Stimulated activated CD8-positive, alpha-beta memory T cell treated with anti-CD3 and anti-CD28 coated beads, Interleukin-15, amount 100 ng/mL, for 1 hour (primary cell): ENCODE measurements at regions not wholly inside any gene's neighbourhood (a gene's known extent, or its start where the extent isn't known, plus 50 kb on each side); places are given as distances from the start of the nearest gene placed in this dataset.

ENCODE experiments used
- DNase-seq: peaks from one replicate; pipeline ENCODE4 v3.0.0-alpha.2; 2020; ENCODE audit warnings: low read depth

- DNase-seq, result no peak
These were observed 133.2 kb upstream of the TBX20 start for GRCh38 chr7:35386816-35387706.

- DNase-seq, result no peak
These were observed 132.3 kb upstream of the TBX20 start for GRCh38 chr7:35386082-35386815.

- no peak for DNase-seq
These were observed 131.1 kb upstream of the TBX20 start for GRCh38 chr7:35384761-35385700.

- DNase-seq, result no peak
These were observed 126.9 kb upstream of the TBX20 start for GRCh38 chr7:35380739-35381224.

DNA sequence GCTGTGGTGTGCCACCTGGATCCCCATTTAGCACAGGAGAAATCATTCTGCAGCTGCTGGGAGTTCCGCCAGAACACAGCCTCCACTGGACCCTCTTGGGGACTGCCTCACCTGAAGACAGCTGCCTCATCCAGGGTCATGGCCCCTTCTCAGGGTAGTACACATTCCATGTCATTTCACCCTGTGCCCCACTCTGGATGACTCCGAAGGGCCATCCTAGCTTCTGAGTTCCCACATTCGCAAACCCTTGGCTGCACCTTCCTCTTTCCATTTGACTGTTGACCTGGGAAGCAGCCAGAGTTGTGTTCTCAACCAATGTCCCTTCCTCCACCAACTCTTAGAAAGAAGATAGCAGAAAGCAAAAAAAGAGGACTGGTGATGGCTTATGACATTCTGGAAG, 125.6 kb upstream of the TBX20 start:
- DNase-seq, result no peak

GRCh38 chr7:35375516-35375915, 121.6 kb upstream of the TBX20 start:
- no peak for DNase-seq

- no peak for DNase-seq
These were observed 121.0 kb upstream of the TBX20 start for GRCh38 chr7:35374858-35375257.

DNA sequence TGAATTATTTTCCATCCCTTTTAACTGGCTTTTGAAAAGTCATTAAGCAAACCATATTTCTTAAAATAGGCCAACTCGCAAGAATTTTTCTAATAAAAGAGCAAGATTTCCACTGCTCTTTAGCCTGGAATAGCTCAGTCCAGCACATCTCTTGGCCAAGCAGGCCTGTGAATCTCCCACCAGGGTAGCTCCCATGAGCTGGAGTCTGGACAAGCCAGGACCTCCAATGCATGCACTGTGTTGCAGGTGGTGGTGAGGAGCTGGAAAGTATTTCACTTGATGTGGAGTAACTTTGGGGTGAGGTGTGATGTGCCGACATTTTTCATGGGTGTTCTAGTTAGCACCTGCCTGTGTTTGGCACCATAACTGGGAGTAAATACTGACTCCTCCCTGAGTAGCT, 117.3 kb upstream of the TBX20 start:
- no peak for DNase-seq

- DNase-seq, result no peak
These were observed 116.8 kb upstream of the TBX20 start for GRCh38 chr7:35370687-35371086.

GRCh38 chr7:35366167-35367155, 112.6 kb upstream of the TBX20 start:
- no peak for DNase-seq

DNA sequence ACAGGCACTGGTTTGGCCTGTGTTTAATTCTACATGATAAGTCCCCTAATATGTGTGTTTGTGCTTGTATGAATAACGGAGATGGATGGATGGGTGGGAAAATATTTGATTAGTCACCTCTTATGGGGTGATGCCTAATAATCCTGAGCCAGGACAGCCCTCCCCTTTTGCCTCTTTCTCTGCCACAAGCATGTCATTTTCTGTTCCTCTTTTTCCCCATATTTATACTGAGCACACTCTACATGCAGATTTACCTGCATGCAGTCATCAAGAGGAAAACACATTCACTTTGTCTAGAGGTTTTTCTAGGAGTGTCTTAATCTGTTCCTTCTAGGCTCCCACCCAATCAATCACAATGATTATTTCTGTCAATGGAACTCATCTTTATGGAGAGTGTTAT, 111.6 kb upstream of the TBX20 start:
- DNase-seq, result no peak

GRCh38 chr7:35362341-35362740, 108.4 kb upstream of the TBX20 start:
- no peak for DNase-seq

DNA sequence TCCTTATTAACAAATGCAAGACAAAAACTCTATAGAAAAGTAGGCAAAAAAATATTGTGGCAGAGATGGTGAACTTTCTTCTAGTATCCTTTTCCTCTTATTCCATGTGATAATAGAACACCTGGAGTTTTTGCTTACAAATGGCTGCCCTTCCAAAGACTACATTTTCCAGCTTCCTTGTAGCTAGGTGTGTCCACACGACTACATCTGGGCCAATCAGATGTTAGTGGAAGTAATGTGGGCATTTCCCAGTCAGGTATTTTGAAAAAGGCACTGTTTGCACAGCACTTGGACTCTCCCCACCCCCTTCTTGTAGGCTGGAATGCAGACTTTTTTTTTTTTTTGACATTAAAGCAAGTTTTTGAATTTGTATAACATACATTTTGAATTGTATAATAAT, 105.5 kb upstream of the TBX20 start:
- DNase-seq, result no peak

- DNase-seq, result no peak
These were observed 102.6 kb upstream of the TBX20 start for GRCh38 chr7:35356495-35356894.

DNA sequence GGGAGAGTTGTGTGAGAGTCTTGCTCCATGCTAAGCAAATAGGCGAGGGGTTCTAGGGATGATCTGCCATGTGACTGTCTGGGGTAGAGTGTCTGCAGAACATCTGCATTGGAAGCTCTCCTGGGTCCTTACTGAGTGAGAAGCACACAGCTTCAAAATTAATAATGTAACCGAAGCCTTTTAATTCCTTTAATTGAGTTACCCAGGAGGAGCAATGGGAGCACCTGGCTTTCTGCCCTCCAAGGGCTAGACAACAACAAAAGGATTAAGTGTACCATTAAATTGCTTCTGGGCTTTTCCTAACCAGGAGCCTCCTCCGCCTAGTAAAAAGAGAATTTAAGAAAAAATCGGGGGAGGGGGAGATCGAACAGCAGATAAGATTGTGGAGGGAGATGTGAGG, 102.0 kb upstream of the TBX20 start:
- DNase-seq, result no peak

DNA sequence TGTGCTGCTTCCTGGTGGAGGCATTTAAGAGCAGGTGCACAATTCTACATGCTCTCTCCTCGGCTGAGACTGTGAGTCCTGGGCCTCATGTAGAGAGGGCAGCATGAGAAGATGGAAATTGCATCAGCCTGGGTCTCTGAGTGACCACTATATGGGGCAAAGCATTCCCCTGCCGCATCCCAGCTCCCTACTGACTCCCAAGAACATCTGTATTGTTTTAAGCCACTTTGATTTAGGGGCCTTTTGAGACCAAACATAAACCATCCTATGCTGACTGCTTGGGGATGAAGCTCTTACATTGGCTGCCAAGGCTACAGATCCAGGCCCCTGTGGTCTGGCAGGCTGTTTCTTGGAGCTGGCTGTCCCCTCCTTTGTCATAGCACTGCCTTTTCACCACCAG, 101.3 kb upstream of the TBX20 start:
- no peak for DNase-seq

GRCh38 chr7:35353481-35353880, 99.6 kb upstream of the TBX20 start:
- DNase-seq, result no peak

DNA sequence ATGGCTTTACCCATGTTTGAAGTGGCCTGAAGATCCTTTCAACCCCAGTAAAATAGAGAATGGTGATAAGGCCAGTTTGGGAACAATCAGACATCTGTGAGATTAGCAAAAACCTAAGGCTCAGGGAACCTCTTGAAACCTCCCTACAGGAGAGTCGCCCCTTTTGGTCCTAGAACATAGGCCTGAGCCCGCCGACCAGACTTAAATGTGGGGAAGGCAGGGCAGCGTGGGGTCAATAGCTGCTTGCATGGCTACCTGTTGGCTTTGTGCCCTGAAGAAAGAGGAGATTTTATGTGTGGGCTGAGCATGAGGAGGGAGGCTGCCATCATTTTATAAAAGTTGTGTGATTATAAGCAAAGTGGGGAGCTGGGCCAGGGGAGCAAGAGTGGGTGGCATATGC, 97.6 kb upstream of the TBX20 start:
- no peak for DNase-seq

DNA sequence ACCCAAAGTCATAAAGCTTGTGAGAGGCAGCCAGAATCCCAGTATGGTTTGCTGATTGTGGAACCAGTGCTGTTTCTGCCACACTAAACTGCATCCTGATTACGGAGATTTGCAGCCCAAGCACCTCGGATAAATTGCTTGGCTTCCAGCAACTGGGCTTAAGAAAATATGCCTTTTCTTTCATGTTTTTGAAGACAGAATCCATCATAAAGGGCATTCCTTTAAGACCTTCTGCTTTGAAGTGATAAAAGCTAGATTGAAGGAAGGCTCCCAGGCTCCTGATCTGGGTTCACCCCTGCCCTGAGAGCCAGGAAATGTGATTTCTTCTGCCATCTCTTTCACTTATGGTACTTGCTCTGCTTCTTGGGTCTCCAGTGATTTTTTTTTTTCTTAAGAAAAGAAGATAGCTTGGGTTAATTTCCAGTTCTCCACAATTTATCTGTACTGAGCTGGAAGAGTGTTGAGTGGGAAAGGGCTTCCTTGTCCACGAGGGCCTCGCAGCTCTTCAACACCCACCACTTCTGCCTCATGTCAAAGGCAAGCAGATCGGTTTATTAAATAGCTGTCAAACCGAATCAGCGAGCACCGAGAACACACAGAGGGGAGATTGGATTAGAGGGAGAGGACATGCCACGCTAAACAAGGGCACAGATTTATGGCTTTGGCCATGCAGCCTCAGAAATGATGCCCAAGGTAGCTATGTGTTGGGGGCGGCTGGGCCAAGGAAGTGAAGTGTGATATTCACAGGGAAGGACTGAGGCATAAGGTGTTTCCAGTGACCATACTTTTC, 94.9 kb upstream of the TBX20 start:
- DNase-seq, result no peak

DNA sequence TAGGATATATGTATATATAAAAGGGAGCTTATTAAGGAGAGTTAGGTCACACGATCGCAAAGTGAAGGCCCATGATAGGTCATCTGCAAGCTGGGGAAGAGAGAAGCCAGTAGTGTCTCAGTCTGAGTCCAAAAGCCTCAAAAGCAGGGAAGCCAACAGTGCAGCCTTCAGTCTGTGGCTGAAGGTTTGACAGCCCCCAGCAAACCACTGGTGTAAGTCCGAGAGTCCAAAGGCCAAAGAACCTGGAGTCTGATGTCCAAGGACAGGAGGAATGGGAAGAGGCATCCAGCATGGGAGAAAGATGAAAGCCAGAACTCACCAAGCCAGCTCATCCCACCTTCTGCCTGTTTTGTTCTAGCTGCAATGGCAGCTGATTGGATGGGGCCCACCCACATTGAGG, 88.9 kb upstream of the TBX20 start:
- no peak for DNase-seq
